IPS-18c (cell line): ENCODE measurements at regions not wholly inside any gene's neighbourhood (a gene's known extent, or its start where the extent isn't known, plus 50 kb on each side); places are given as distances from the start of the nearest gene placed in this dataset.

ENCODE experiments used
- H3K4me3 ChIP-seq: 2 replicates; pipeline ENCODE4 v1.7.0; 2013; ENCODE audit warnings: low read depth, mild to moderate bottlenecking, low read length, moderate library complexity; ENCODE audit not compliant: insufficient read depth
- H3K9me3 ChIP-seq: one replicate; pipeline ENCODE4 v1.6.1; 2013; ENCODE audit warnings: mild to moderate bottlenecking, low read length, moderate library complexity; ENCODE audit not compliant: control insufficient read depth, insufficient read depth

DNA sequence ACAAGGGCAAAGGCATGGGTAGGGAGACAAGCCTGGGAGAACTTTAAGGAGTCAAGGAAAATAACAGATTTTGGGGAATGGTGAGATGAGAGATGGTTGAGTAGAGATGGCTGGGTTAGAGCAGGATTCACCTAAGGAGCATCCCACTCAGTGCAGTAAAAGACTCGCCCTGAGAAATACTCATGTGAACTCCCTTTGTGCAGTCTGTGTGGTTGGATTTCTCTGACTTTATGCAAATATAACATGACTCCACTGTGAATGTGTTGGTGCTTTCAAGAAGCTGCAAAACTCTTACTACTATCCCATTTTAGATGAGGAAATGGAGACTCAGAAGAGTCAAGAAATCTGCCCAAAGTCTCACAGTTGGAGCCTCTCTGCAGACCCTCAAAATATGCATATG is 129.8 kb upstream of the LIMCH1 start:
- H3K4me3 ChIP-seq: no peak overlapping the region
- H3K9me3 ChIP-seq: no peaks in the 10 kb centered on the region

DNA sequence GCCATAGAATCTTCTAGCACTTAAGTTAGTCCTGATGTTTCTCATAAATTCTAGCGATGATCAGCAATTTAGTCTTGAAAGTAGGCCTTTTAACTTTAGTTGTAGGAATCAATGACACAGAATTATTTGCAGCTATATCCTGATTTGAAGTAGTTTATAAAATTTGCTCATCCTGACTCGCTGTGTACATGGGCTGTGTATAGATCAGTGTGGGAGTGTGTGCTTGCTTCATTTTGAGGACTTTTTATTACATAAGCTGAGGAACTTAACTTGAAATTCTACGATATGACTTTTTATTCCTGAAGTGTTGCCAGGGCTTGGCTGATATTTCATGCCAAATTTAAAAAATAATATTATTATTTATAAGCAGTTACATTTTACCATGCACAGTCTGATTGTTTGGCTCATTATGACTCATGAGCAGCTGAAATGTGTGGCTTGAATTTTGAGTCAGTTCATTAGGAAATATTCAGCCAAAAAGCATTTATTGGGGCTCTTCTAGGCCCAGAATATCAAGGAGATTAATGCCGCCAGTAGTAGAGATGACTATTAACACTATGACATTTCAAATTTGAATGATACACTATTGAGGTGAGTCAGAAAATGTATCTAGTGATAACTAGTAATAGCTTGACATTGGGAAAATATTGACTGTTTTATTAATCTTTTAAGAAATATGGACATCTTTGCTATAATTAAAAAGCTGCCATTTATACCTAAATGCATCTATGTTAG is 128.9 kb upstream of the LIMCH1 start:
- no peak overlapping the region for H3K4me3 ChIP-seq
- no peaks in the 10 kb centered on the region for H3K9me3 ChIP-seq

DNA sequence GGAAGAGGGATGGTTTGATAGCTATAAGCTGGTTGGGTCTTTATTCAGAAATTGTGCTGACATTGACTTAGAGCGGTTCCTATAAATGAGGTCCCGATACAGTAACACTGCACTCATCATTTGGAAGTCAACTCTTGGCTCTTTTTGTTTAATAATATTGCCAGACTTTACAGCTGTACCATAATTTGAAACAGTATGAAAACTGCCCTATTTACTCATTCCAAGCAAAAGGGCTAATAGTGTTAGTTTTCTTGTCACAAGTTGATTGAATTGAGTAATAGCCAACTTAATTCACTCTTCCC is 128.4 kb upstream of the LIMCH1 start:
- H3K4me3 ChIP-seq: no peak overlapping the region
- H3K9me3 ChIP-seq: no peaks in the 10 kb centered on the region

DNA sequence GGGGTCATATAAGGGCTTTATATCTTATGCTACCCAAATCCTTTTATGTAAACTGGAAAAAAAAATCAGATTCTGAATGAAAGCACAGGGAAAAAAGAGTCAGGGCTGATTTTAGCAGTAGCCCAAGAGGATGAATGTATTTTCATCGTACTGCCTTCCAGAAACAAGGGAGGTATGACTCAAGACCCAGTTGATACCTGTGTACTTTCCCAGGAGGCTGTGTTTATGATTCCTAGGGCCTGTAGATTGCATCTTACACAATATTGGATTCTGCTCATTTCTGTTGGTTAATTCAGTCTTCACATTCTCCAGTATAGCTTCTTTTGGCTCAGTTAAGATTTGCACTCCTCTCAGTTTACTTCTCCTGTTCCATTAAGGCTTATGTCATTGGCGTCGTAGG is 127.9 kb upstream of the LIMCH1 start:
- H3K9me3 ChIP-seq: no peaks in the 10 kb centered on the region
- H3K4me3 ChIP-seq: no peak overlapping the region

DNA sequence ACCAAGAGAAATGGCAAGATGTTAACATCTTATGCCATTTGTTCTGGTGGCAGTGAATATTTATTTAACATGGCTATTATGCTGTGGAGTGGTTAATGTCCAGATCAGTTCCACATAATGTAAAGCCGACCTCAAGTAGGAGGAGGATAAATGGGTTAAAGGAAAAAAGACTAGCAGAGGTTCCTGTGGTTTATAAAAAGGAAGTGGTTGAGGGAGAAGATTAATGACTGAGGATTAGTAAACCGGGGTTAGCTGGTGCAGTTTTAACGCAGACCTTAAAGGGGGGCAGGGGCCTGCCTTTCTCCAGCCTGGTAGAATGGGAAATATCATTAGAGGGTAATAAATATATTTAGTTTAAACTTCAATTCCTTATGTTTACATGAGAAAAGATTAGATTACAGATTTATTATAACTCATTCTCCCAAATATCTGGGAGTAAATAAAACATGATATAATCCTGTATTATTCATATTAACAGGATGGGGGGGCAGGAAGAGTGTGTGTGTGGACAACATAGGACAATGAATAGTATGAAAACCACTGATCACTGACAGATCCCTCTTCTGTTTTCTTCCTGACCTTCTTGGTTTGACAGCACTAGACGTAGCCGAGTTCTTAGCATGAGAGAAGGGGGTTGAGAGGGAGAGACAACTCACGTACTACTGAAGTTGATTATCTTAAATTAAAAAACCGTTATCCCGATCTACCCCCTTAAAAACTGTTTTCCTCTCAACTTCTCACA is 124.1 kb upstream of the LIMCH1 start:
- Histone ChIP-seq H3K9me3 (no peaks in the 10 kb centered on the region), H3K4me3 (no peak overlapping the region)

DNA sequence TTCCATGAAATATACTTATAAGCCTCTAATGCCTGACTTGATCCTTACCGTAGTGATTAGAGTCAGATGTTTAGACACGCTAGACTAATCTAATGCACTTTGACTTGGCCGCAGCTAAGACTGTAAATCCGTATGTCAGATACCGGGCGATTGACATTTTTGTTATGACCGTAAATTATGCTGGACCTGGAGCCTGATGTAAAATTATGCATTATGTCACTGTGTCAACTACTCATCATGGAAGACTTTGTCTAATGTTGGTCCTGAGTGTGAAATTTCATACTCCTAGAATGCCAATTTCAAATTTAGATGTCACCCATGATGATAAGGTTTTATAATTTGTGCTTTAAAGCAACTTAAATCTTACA is 123.6 kb upstream of the LIMCH1 start:
- Histone ChIP-seq H3K4me3 (no peak overlapping the region), H3K9me3 (no peaks in the 10 kb centered on the region)

DNA sequence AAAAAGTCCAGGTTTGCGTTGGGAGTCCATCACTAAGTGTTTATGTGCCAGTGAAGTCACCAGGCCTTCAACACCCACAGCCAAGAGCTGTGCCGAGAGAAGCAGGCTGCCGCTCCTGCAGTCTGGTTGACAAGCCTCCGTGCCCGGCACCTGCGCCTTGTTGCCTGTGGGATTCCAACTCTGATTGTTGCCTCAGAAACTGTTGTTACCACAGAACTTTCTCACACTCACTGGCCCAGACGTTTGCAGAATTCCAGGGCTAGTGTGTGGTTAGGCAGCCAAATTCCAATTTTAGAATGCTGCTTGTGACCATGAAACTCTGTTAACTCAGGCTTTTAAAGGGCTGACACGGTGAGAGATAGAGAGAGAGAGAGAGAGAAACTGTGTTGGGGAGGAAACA is 119.5 kb upstream of the LIMCH1 start:
- Histone ChIP-seq H3K4me3 (no peak overlapping the region), H3K9me3 (no peaks in the 10 kb centered on the region)

DNA sequence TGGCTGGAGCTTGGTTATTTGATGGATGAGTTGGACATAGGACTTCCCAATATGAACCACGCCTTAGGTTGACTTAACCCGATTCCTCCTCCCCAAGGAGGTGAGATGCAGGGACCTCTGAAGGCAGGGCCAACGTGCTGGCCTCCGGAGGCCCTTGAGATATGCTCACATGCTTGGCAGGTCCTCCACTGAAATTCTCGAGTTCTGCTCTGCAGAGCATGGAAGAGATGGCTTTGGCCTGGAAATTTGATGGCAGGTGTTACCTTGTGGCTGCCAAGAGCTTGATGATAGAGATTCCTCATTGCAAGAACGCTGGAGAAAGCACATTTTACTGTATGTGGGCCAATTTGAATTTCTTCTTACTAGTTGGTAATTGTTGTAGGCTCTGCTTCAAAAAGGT is 117.4 kb upstream of the LIMCH1 start:
- Histone ChIP-seq H3K4me3 (no peak overlapping the region), H3K9me3 (no peaks in the 10 kb centered on the region)

DNA sequence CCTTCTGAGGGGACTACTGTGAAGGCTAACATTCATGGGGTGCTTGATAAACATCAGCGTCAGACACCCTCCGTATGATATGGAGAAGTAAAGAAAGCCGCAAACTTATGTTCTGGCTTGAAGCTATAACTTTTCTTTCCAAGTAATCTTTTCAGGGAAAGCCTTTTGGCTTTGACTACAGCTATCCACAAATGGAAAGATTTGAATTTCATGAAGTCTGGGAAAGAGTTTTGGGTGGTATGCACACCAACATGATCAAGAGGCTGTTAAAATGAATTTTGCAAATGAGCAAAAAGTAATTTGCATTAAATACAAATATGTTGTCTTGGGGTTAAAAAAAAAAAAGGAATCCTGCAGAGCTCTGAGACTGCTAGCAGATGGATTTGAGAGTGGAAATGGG is 114.8 kb upstream of the LIMCH1 start:
- Histone ChIP-seq H3K9me3 (no peaks in the 10 kb centered on the region), H3K4me3 (no peak overlapping the region)

DNA sequence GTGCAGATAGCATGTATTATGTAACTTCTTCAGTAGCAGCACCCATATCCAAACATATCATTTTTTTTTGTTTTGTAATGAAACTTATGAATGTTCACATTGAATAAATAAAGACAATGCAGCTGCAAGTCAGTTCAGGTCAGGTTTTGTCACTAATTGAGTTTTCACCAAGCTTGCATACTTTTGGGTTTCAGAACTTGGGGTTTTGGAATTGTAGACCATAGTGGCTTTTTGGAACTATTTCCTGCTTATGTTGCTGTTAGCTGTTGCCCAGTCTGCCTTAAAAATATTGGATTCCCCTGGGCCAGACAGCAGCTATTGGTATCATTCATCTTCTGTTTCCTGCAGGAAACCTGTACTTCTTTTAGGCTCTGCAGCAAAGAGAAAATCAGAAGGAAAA is 113.4 kb upstream of the LIMCH1 start:
- Histone ChIP-seq H3K9me3 (no peaks in the 10 kb centered on the region), H3K4me3 (no peak overlapping the region)

DNA sequence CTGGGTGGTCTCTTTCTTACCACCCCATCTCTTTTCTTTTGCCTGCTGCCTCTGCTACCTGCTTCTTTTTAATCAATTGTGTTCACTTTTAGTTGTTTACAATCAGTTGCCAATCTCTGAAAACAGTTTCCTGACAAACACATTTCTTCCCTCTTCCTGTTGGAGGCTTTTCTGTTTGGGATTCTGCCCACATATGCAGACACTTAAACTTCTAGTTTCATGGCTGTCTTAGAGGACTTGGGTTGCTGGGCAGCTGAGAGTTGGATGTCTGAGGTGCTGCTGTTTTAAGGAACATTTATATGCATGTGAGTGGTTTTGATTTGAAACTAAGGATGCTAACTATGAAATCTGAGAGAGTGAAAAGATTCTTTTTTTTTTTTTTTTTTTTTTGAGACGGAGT is 112.3 kb upstream of the LIMCH1 start:
- Histone ChIP-seq H3K9me3 (no peaks in the 10 kb centered on the region), H3K4me3 (no peak overlapping the region)

DNA sequence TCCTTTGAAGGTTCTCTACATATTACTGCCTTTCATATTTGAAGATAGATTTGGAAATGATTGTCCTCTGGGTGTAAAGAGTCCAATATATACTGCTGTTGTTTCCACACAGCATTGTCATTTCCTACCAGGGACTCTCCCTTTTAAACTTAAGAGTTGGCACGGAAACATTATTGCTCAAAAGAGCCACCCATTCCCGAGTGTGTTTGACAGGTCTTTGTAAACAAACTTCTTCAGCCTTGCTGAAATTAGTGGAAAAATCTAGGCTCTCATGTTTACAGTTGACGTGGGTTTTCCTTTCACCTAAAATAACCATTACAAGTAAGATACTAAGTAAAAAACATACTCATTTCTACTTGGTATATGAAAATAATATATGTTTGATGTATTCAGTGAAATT is 111.4 kb upstream of the LIMCH1 start:
- no peak overlapping the region for H3K4me3 ChIP-seq
- no peaks in the 10 kb centered on the region for H3K9me3 ChIP-seq

DNA sequence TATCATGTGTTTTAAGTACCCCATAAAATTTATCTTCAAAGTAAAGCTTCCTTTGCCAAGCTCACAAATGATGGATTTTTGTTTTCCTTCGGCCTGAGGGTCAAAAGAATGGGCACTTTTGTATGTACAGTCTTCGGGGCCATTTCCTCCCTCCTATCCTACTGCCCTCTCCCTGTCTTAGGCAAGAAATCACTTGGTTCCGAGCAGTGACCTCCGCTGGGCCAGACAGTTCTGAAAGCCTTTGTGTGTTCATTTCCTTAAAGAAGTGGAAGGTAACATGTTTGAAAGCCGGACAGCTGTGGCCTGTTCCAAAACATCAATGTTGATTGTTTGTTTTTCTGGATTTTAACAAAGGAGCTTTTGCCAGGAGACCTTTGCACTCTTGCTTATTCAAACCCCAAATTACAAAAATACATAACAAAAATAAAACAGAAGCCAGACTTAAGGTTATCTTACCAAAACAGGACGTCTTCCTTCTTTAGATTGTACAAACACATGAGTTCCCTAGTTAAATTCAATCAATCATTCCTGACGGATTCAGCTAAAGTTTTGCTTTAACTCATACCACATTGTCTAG is 110.6 kb upstream of the LIMCH1 start:
- no peaks in the 10 kb centered on the region for H3K9me3 ChIP-seq
- H3K4me3 ChIP-seq: no peak overlapping the region

DNA sequence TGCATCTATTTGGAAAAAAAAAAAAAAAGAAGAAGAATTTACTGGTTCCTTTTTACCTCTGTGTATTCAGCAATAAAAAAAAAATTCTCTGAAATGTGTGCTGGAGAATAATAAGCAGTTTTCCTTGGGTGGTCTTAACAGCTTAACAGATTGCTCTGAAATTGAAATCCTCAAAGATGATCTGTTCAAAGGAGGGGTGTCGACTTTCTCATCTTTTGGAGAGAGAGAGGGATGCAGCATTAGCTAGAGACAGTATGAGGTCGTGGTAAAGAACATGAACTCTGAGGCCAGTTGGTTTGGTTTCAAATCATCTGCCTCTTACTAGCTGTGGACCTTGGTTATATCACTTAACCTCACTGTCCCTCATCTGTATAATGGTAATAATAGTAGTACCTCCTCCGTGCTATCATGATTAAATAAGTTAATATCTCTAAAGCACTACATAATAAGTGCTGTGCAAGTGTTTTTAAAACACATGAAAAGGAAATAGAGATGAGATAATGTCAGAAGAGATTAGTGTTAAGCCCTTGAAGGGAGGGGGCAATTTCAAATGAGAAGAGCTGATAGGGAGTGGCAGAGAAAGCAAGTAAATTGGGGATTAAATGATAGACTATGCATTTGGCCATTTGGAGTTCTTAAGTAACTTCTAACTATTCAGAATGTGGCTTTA is 109.9 kb upstream of the LIMCH1 start:
- Histone ChIP-seq H3K4me3 (no peak overlapping the region), H3K9me3 (no peaks in the 10 kb centered on the region)

DNA sequence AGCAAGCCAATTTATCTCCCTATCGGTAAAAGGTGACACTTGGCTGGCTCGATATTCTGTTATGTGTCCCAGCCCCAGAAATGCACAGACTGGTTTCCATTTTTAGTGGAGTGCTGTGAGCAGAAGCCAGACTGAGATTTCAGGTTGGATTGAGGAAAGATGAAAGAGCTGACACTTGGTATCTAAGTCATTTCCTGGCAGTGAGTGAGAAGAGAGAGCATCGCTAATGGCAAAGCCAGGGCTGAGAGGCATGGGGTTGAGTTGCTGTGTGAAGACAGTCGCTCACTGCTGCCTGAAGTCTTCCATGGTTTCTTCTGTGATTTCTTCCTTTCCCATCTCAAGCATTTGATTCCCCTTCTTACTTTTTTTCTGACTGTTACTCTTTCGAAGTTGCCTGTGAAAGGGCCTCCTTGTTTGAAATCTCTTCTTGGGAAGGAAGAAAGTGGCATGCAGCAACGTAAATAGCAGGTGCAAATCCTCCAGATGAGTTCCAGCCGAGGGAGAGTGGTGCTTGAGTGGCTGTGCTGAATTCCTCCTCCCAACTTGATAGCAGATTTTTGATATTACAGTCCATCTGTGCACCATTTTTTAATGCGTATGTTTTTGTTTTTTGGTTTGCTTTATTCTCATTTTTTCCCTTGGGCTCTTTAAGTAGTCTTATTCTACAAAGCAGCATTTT is 109.2 kb upstream of the LIMCH1 start:
- Histone ChIP-seq H3K4me3 (no peak overlapping the region), H3K9me3 (no peaks in the 10 kb centered on the region)

DNA sequence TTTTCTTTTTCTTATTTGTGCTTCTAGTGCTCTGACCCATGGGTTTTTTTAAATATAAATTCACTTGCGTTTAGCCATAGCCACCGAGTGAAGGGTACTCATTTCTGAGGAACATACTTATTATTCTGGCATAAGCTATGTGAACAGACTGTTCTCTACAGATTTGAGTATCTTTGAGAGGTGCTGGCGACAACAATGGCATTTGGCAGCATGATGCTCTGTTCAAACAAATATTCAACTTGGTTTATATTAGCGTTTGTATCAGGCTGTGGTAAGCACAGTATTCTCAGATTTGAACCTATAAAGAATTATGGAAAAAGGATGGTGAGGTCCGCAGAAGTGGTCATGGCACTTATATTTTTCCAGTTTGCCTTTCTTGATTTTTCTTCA is 108.7 kb upstream of the LIMCH1 start:
- no peaks in the 10 kb centered on the region for H3K9me3 ChIP-seq
- no peak overlapping the region for H3K4me3 ChIP-seq

DNA sequence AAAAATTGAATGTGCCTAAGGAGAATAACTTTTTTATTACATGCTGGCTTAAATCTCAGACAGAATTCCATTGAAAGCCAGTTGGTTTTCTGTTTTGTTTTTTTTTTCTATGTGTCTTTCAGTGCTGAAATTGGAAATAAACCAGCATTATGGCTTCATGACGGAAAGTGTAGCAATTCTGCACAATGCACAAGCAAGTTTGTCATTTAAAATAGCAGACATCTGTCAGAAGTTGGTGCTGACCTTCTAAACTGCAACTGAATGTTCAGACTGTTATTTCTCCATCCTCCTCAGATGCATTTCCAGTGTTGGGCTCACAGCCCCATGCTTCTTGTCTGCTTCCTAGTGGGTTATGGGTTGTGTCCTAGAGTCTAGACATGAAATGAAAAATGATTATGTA is 107.2 kb upstream of the LIMCH1 start:
- H3K4me3 ChIP-seq: no peak overlapping the region
- no peaks in the 10 kb centered on the region for H3K9me3 ChIP-seq

DNA sequence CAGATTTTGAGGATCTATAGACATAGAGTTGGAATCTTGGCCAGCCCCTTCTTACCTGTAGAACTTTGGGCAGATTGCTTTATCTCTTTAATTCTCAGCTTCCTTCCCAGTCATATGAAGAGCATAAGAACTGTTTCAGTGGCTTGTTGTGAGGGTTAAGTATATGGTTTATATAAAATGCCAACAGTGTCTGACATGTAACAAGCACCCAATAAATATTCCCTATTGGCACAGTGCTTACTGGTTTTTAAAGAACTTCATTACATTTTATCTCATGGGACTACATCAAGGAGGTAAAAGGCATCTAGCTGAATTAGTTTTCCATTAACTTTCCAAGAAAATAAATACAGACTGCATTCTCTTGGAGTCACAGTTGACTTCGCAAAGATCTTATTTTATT is 106.7 kb upstream of the LIMCH1 start:
- Histone ChIP-seq H3K9me3 (no peaks in the 10 kb centered on the region), H3K4me3 (no peak overlapping the region)
